SH-SY5Y (cell line): ENCODE measurements at regions not wholly inside any gene's neighbourhood (a gene's known extent, or its start where the extent isn't known, plus 50 kb on each side); places are given as distances from the start of the nearest gene placed in this dataset.

Source experiments
- GATA2 ChIP-seq: IDR thresholded peaks from 2 replicates; pipeline ENCODE4 v1.6.1; 2011; ENCODE audit warnings: mild to moderate bottlenecking, low read depth, low read length
- GATA3 ChIP-seq: IDR thresholded peaks from 2 replicates; pipeline ENCODE4 v1.6.1; 2011; ENCODE audit warnings: low read depth, mild to moderate bottlenecking, low read length, moderate library complexity

- TF ChIP-seq GATA2, result no peak
- no peak for TF ChIP-seq GATA3
Observed at GRCh38 chr3:135812057-135812456, 153.5 kb upstream of the PPP2R3A start.
